Dermis blood vessel endothelial cell (primary cell): ENCODE measurements at regions not wholly inside any gene's neighbourhood (a gene's known extent, or its start where the extent isn't known, plus 50 kb on each side); places are given as distances from the start of the nearest gene placed in this dataset.

ENCODE experiments used
- DNase-seq: peaks from one replicate; pipeline ENCODE4 v3.0.0; 2010

DNA sequence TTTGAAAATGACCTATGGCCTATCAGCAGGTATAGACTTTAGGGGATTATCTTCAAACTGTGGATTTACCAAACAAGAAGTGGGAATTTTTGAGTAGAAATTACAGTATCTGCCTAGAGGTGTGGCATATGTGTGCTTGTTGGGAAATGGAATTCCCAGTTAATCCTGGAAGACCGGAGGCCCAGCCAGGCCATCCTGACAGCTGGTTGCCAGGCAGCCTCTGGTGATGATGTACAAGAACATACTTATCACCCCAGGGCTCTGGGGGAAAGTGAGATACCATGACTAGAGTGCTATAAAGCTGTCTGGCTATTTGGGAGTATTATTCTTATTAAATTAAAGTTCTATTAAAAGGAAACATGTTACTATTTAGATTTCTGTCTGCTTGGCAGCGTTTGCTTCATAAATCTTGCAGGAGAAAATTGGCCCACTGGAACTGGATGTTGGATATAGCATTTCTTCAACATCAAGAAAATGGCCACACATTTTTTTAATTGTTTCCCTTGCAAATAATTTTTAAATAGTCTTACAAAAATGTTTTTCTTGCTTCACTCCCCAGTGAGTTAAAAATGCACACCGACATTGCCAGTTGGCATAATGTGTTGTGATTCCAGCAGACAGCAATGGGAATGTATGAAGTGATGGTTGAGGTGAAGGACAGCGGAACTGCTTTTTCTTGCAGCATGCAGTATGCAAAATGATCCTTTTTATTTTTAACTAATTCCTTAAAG lies 187.8 kb downstream of the MYLK4 start:
- DNase-seq, result no peak

- no peak for DNase-seq
Measured at GRCh38 chr6:2560917-2561698, 189.6 kb downstream of the MYLK4 start.

DNA sequence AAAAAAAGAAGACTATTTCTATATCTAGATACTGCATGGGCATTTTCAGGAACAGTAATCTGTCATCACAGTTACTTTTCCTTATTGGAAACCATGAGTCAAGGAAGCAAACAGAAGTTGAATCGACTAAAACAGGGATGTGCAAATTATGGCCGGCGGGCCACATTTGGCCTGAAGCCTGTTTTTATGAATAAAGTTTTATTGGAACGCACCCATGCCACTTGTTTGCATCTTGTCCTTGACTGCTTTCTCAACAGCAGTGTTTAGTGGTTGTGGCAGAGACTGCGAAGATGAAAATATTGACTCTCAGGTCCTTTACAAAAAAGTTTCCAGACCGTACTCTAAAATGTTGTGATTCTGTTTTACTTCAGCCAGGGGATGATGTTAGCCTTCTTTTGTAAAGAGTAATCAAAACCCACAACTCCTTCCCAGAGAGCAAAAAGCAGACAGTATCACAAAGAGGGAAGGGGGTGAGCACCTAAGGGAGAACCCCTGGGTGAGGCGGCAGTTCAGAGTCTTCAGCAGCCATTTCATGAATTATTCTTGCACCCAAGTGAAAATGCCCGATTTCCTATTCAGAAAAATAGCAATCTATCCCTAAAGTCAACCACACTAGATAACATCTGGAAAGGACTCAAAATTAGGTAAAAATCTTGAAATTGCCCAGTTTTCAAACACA lies 190.4 kb downstream of the MYLK4 start:
- no peak for DNase-seq

DNA sequence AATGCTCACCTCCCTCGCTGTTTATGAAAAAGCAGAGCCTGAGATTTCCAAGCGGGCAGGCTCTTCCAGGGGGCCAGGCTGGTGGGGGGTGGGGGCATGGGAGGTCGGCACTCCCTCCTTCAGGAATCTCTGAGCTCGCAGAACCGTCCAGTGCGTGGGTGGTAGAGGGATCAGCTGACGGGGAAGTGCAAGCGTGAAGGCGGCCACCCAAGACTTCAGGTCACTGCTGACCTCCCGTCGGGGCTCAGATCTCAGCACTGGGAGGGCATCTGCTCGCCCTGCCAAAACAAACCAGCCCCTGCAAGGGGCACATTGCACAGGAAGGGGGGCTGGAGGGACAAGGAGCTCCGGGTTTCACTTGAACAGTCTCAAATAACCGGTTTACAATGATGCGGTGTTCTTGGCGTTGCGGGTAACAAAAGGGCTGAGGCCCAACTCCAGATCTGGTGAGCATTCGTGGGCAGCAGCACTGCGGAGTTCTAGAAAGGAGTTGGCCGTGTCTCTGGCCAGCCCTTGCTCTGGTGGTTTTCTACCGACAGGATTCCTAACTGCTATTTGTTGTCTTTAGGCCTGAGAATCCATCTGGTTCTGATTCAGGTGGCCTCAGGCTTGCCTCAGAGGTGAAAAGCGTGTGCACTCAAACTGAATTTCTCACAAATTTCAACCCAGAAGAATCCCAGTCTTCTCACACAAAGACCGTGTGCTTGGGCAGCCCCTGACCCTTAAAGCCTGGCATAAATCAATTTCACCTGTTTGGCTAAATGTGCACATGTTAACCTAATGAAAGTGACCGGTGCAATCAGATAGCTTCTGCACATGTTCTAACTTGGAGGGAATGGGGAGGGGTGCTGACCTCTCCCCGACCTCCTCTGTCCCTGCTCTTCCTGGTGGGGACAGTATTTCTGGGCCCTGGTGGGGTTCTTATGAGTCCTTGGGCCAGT lies 191.6 kb downstream of the MYLK4 start:
- DNase-seq, result no peak

GRCh38 chr6:2558098-2558680 lies 192.5 kb downstream of the MYLK4 start:
- DNase-seq, result no peak

DNA sequence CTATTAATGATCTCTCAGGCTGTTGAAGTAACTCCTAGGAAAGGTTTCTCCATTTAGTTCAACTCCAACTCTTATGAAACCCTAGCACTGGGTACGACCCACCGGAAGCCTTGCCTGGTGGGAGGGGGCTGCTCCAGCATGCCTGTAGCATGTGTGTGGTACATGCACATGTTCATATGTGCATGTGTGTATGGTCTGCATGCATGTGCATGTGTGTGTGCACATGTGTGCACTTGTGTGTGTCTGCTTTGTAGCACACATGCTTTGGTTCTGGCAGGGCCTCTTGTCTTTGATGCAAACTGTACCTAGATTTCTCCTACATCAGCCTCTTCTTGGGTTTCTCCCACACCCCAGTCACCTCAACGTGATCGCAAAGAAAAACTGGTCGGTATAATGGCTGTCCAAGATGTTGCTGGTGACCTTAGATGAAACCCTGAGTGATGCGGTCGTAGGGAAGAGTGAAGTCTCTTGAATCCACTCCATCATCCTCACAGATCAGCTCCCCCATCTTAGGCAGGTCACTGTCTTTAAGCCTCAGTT lies 193.5 kb downstream of the MYLK4 start:
- DNase-seq, result no peak

DNA sequence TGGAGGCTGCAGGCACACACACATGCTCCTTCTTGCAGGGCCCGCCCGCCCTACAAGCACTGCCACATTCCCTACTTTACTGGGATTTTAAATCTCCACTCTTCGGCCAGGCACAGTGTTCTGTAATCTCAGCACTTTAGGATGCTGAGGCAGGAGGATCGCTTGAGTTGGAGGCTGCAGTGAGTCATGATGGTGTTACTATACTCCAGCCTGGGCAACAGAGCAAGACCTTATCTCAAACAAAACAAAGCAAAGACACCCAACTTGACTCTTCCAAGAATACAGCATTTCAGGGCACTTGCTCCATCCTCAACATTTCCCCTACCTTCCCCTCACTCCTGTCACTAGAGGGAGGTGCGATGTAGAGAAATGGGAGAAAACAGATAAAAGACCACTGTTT lies 194.0 kb downstream of the MYLK4 start:
- no peak for DNase-seq

- no peak for DNase-seq
Measured at GRCh38 chr6:2554651-2555260, 196.0 kb downstream of the MYLK4 start.

GRCh38 chr6:2552526-2553154 lies 198.1 kb downstream of the MYLK4 start:
- no peak for DNase-seq

- no peak for DNase-seq
Measured at GRCh38 chr6:2551705-2552104, 199.0 kb downstream of the MYLK4 start.

DNA sequence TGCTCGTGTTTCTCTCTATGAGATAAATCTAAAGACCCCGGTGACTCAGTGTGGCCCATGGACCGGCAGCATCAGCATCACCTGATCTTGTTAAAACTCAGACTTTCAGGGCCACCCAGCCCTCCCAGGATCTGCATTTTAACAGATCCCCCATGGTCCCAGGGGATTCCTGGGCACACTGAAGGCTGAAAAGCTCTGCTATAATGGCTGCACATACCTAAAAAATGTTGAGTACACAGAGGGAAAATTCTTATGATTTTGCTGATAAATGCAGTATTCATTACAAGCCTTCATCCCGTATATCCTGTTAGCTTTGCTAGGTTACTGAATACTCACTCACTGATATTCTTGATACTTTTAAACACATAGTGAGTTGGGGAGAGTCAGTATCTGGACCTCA lies 200.5 kb downstream of the MYLK4 start:
- no peak for DNase-seq

DNA sequence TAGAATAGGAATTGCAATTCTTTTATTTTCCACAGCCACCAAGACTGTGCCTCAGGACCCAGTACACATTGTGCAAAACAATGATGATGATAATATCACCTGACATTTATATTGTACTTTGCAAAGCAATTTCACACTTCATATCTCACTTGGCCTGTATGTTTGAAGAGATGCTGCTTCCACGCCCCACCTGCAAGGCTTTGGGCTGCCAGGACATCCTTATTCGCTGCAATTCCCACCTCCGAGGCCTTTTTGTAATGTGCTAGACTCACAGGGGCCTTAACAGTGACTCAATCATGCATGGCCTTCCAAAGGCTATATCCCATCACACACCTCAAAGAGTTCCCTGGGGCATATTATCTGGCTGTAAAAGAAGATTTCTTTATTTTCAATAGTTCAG lies 200.9 kb downstream of the MYLK4 start:
- DNase-seq, result no peak

- DNase-seq, result no peak
Measured at GRCh38 chr6:2547355-2547754, 203.4 kb downstream of the MYLK4 start.

GRCh38 chr6:2546901-2547300 lies 203.8 kb downstream of the MYLK4 start:
- no peak for DNase-seq

DNA sequence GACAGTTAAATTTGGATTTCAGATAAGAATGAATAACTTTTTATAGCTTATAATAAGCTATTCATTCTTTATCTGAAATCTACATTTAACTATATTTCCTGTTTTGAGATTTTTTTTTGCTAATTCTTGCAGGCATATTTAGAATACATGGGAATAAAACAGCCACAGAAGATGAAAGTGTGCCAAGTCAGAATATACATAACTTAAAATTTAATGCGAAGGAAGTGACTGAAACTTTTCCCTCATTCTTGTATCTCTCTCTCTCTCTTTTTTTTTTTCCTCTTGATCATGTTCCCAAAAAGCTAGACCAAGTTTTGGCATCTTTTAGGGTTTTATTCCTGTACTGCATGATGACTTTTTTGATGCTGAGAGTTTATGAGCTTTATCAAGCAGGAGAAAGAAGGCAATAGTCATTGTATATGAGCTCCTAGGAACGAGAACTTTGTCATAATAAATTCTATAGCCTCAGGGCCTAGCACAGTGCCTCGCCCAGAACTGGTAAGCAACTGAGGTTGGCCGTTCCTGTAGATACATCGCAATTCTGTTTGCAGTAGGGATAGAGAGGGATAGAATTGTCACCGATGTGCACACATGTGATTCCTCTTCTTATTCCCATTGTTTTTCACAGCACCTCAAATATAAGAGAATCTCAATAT lies 205.2 kb downstream of the MYLK4 start:
- no peak for DNase-seq

- DNase-seq, result no peak
Measured at GRCh38 chr6:2543321-2543720, 207.4 kb downstream of the MYLK4 start.

DNA sequence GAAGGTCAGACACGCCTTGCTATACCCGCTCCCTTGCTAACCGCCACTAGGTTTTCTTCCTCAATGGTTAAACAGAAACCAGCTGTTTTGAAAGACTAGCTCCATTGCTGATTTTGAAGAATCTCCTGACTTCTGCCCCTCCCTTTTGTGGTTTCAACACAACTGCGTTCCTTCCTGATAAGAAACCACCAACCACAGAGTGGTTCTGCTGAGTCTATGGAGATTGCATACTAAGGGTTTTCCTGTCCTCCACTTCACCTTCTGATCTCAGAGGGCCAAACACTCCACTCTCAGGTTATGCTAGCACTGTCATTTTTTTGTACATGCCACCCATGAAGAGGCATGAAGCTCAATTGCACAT lies 207.9 kb downstream of the MYLK4 start:
- DNase-seq, result no peak

DNA sequence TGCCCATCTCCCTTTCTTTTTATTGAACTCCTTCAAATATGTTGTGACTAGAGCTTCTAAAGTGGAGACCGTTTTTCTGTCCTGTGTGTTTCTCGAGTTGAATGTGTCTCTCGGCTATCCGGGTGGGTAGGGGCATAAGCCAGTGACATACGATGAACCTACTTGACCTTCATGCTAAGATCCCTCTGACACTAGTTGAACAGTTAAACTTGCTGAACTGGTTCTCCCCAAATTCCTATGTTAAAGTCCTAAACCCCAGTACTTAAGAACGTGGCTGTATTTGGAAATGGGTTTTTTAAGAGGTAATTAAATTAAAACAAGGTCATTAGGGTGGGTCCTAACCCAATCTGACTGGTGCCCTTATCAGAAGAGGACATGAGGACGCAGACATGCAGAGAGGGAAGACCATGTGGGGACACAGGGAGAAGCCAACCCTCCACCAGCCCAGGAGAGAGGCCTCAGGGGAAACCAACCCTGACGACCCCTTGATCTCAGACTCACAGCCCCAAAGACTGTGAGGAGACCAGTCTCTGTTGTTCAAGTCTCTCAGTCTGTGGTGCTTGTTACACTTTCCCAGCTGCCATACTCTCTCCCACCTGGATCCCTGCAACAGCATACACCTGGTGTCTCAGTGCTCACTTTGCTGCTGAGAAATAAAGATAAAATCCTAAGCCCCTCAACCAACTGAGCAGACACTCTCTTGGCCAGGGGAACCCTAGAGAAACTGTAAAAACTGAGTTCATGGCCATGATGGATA lies 208.4 kb downstream of the MYLK4 start:
- no peak for DNase-seq

DNA sequence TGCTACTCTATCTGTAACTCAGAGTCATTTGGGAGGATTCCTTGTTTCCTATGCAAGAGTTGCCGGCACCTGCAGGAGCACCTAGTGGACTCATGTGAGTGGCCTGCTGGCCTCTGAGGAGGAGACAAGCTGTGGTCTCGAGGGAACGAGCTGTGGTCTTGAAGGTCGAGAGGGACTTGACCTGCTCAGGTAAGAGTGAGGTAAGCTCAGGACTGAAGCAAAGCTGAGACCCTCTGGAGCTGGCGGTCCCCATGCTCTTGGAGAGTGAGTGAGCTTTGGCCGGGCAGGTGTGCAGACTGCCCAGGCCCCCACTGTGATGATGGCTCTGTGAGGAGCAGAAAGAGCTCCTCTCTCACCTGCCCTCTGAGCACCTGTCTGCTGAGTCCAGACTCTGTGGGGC lies 214.3 kb downstream of the MYLK4 start:
- DNase-seq, result no peak

GRCh38 chr6:2535506-2535905 lies 215.2 kb downstream of the MYLK4 start:
- no peak for DNase-seq
